Muscle of leg (tissue), 3 donors: ENCODE measurements at regions not wholly inside any gene's neighbourhood (a gene's known extent, or its start where the extent isn't known, plus 50 kb on each side); places are given as distances from the start of the nearest gene placed in this dataset.

Experiments
- DNase-seq: peaks from one replicate; pipeline ENCODE4 v3.0.0; 2013
- H3K27ac ChIP-seq: one replicate; pipeline ENCODE4 v1.5.1; 2013; ENCODE audit warnings: mild to moderate bottlenecking, low read length, control low read depth
- H3K27me3 ChIP-seq: one replicate; pipeline ENCODE4 v1.6.1; 2013; ENCODE audit warnings: low read length; ENCODE audit not compliant: control insufficient read depth, insufficient read depth
- H3K36me3 ChIP-seq: one replicate; pipeline ENCODE4 v1.6.1; 2013; ENCODE audit warnings: low read length; ENCODE audit not compliant: control insufficient read depth, insufficient read depth
- H3K4me1 ChIP-seq: one replicate; pipeline ENCODE4 v1.6.1; 2013; ENCODE audit warnings: low read length; ENCODE audit not compliant: control insufficient read depth, insufficient read depth
- H3K4me3 ChIP-seq: one replicate; pipeline ENCODE4 v1.5.1; 2013; ENCODE audit warnings: low read length, control low read depth
- H3K9me3 ChIP-seq: replicated peaks from 2 replicates; pipeline ENCODE4 v1.6.1; 2013; ENCODE audit warnings: low read depth, low read length; ENCODE audit not compliant: control insufficient read depth
- WGBS: methylation state at CpG from one replicate; pipeline ENCODE4 v1.1.5; 2013; ENCODE audit warnings: missing lambda C conversion rate; ENCODE audit not compliant: insufficient coverage; 5-methylcytosine and 5-hydroxymethylcytosine counted together

DNA sequence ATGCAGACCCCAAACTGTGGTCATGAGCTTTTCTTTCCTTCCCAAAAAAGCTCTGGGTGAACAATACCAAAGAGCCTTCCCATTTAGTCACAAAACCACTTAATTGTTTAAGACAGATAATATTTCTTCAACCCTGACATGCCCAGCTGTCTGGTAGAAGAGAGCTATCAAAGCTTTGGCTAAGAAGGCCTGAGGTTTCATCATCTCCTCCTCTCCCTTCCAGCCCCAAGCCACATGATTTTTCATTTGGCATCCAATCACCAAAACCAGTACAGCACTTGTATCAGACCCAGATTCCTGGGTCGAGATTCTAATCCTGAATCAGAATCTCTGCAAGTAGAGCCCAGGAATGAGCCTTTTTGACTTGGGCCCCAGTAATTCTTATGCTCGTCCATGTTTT is 199.6 kb upstream of the TMEM260 start:
- Histone ChIP-seq H3K9me3 (no peaks in the 10 kb centered on the region), H3K36me3 (no peaks in the 10 kb centered on the region), H3K27me3 (no peaks in the 10 kb centered on the region), H3K4me3 (no peak overlapping the region), H3K4me1 (no peaks in the 10 kb centered on the region), H3K27ac (no peak overlapping the region)
- WGBS: 75% methylated on average over 1 of the region's 2 CpGs
- no peak for DNase-seq

DNA sequence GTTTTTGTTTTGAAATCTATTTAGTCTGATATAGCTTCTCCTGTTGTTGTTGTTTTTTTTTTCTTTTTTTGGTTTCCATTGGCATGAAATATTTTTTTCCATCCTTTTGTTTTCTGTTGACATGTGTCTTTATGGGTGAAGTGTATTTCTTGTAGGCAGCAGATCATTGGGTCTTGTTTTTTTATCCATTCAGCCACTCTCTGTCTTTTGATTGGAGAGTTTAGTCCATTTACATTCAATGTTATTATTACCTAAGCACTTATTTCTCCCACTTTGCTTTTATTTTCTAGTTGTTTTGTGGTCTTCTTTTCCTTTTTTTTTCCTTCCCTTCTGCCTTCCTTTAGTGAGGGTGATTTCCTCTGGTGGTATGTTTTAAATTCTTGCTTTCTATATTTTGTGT is 193.6 kb upstream of the TMEM260 start:
- H3K9me3 ChIP-seq: no peaks in the 10 kb centered on the region
- H3K4me3 ChIP-seq: no peak overlapping the region
- no peak overlapping the region for H3K27ac ChIP-seq
- no peak for DNase-seq
- no peaks in the 10 kb centered on the region for H3K36me3 ChIP-seq
- no peaks in the 10 kb centered on the region for H3K4me1 ChIP-seq
- H3K27me3 ChIP-seq: no peaks in the 10 kb centered on the region

DNA sequence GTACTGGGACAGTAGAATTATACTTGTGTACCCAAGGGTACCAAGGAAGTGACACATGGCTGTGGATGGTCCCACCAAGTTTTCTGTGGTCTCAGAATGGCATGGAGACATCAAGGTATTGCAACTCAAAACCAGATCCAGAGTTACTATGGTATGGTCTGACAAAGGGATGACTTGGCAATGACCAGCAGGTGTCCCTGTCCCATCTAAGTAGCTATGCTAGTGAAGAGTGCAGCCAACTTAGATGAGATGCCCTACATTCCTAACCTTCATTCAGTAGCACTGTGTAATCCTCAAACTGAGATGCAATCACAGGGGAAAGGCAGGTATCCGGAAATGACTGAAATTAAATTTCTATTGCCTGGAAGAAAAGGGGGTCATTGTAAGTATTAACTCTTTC is 188.7 kb upstream of the TMEM260 start:
- H3K36me3 ChIP-seq: no peaks in the 10 kb centered on the region
- H3K4me3 ChIP-seq: no peak overlapping the region
- DNase-seq: no peak
- no CpG with 5 or more reads among the region's 1 CpG for WGBS
- H3K9me3 ChIP-seq: no peaks in the 10 kb centered on the region
- no peaks in the 10 kb centered on the region for H3K27me3 ChIP-seq
- H3K27ac ChIP-seq: no peak overlapping the region
- no peaks in the 10 kb centered on the region for H3K4me1 ChIP-seq

DNA sequence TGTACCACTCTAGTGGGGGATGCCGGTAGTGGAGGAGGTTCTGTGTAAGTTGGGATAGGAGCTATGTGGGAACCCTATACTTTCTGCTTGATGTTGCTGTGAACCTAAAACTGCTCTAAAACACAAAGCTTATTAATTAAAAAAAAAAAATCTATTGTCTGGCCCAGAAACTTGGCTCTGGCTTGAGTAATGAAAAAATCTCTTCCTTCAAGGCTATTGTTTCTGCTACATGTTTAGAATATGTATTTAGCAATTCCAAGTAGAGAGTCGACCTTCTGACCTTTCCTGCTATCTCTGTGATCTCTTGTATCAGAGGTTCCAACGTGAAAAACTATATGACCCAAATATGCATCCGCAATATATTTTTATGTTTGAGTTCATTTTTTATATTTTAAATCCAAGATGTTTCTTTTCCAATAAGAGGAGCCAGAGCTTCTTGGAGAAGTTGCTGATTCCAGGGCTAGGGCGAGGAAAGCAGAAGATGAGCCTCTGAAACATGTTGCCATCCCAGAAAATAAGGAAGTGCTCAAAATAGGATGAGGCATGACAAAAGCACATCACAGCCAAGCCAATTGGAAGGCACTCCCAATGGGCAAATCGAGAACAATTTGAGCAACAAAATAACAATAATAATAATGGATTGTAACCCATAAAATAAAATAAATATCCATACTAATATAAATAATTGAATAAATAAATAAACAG is 184.6 kb upstream of the TMEM260 start:
- peak; percentile 27 for DNase-seq
- no CpG with 5 or more reads among the region's 6 CpGs for WGBS

DNA sequence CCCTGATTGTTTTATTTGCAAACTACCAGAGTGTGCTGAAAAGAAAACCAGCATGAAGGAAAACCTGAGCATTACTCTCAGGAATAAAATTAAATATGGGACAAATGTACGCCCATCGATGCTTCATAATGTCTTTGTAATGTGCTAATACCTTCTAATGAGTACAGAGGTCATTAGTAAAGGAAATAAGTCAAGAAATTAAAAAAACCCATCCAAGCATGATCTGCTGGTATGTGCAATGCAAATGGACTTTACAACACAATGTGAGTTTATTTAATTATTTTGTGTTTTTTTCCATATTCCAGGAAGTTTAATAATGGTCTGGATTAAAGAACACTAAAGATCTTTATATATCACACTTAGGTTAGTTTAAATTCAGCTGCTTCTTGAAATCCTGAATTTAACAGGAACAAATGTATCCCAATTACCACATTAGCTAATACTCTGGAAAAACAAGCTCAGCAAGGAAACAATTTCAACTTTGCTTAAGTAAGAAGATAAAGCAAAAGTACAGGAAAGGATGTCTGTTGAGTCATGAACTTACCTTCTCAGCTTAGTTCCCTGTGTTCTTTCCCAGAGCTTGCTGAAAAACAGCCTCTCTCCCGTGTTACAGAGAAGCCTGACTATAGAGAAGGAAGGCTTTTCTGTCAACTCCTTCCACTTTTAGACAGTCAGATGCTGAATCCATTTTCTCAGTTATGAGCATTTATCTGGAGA is 179.3 kb upstream of the TMEM260 start:
- Histone ChIP-seq H3K4me3 (no peak overlapping the region), H3K4me1 (no peaks in the 10 kb centered on the region), H3K36me3 (no peaks in the 10 kb centered on the region), H3K27me3 (no peaks in the 10 kb centered on the region), H3K9me3 (no peaks in the 10 kb centered on the region), H3K27ac (no peak overlapping the region)
- DNase-seq: no peak
- WGBS: no CpG with 5 or more reads among the region's 3 CpGs

More for the DNA sequence above, 184.6 kb upstream of the TMEM260 start:
- Histone ChIP-seq H3K36me3 (no peaks in the 10 kb centered on the region), H3K9me3 (no peaks in the 10 kb centered on the region), H3K27me3 (no peaks in the 10 kb centered on the region), H3K4me3 (no peak overlapping the region), H3K27ac (no peak overlapping the region), H3K4me1 (no peaks in the 10 kb centered on the region)

DNA sequence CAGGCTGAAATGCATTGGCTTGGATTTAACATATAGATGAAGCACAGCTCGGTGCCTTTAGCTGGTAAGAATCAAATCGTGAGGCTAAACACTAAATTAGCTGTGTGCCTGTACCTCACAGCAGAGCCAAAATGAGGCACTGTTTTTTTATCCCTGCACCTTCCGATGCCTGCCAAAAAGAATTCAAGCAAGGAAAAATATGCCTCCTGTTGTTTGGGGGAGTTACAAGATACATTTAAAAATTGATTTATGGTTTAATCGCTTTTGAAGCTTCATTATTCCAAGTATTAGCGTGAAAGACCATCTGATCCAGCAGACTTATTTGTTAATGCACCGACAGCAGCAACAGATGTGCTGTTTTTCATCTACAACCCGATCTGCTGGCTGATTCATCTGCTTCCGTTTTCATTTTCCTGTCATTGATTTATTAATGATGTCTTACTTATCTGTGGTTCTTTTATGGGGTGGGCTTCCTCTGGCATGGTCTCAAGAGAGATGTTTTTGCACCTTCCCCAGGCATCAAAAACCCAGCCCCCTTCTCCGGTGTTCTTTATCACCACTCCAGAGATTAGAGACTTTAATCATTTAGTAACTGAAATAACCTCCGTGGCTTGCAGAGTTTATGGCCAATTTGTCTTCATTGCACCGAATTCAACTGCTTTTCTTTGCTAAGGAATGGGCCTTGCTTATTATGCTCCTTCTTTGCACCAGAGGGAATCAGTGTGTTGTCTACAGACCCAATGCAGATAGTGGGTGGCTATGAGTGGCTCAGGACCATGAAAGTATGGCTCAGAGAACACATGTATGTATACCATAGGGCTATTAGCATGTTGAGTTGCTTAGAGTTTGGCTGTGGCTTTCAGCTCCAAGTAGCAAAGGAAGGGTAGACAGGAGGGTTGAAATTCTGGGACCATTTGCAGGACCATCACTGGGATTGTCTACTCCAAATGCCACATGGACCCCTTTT is 166.8 kb upstream of the TMEM260 start:
- H3K4me1 ChIP-seq: peaks cover 3% of the 10 kb centered on the region
- no peaks in the 10 kb centered on the region for H3K27me3 ChIP-seq
- no peak overlapping the region for H3K4me3 ChIP-seq
- H3K9me3 ChIP-seq: no peaks in the 10 kb centered on the region
- DNase-seq: no peak
- H3K36me3 ChIP-seq: no peaks in the 10 kb centered on the region
- WGBS: 32% methylated on average over 2 of the region's 11 CpGs
- H3K27ac ChIP-seq: no peak overlapping the region

DNA sequence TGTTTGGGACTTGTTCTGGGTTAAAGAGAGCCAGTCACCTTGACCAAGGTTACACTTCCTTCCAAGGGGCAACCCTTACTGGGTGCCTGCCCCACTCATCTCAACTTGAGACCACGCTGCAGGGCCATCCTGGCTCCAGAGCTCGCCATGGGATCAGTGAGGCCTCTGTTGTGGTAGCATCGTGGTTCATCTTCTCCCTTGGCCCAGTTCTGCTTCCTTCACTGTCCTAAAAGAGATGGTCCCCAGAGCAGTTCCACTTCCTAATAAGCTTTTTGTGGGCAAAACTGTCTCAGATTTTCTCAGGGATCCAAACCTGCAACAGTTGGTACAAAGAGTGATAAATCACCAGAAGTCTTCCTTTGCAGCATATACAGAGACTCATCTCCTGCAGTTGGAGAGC is 165.9 kb upstream of the TMEM260 start:
- H3K27ac ChIP-seq: no peak overlapping the region
- WGBS: 83% methylated on average over 3 of the region's 3 CpGs
- no peak for DNase-seq
- H3K4me3 ChIP-seq: no peak overlapping the region
- peaks cover 3% of the 10 kb centered on the region for H3K4me1 ChIP-seq
- H3K27me3 ChIP-seq: no peaks in the 10 kb centered on the region
- no peaks in the 10 kb centered on the region for H3K36me3 ChIP-seq
- no peaks in the 10 kb centered on the region for H3K9me3 ChIP-seq

DNA sequence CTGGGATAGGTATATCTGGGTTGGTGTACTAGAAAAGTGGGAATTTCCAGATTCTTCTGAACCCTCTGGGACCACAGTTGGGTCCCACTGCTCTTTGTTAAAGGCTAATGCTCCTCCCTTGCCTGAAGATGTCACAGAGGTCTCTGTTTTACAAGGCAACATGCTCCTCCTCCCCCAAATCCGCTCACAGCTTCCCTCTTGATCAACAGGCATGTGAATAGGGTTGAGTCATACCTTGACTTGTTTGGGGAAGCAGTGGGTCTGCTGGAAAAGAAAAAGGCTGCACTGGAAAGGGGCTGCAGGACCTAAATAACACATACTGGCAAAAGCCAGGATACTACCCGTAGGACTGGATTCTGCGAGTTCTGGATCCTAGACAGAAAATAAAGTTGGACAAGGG is 165.4 kb upstream of the TMEM260 start:
- no CpG with 5 or more reads among the region's 3 CpGs for WGBS
- H3K27me3 ChIP-seq: no peaks in the 10 kb centered on the region
- no peaks in the 10 kb centered on the region for H3K9me3 ChIP-seq
- peaks cover 3% of the 10 kb centered on the region for H3K4me1 ChIP-seq
- H3K27ac ChIP-seq: no peak overlapping the region
- H3K4me3 ChIP-seq: no peak overlapping the region
- DNase-seq: peak; percentile 12
- no peaks in the 10 kb centered on the region for H3K36me3 ChIP-seq

DNA sequence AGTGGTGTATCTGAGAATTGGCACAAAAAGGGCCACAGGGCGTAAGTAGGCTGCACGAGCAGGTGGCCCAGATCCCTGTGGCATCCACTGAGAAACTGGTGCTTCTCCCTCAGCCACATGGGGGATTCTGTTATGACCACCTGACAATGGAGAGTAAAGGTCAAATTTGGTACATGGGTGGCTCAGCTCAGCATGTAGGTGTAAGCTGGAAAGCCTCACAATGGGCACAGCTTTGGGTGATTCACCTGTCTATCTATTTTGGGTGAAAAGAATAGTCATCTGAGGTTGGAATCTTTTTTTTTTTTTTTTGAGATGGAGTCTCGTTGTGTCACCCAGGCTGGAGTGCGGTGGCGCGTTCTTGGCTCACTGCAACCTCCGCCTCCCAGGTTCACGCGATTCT is 163.4 kb upstream of the TMEM260 start:
- H3K36me3 ChIP-seq: no peaks in the 10 kb centered on the region
- H3K27me3 ChIP-seq: no peaks in the 10 kb centered on the region
- H3K9me3 ChIP-seq: no peaks in the 10 kb centered on the region
- peaks cover 3% of the 10 kb centered on the region for H3K4me1 ChIP-seq
- H3K4me3 ChIP-seq: no peak overlapping the region
- DNase-seq: no peak
- H3K27ac ChIP-seq: no peak overlapping the region
- WGBS: 100% methylated on average over 2 of the region's 9 CpGs

DNA sequence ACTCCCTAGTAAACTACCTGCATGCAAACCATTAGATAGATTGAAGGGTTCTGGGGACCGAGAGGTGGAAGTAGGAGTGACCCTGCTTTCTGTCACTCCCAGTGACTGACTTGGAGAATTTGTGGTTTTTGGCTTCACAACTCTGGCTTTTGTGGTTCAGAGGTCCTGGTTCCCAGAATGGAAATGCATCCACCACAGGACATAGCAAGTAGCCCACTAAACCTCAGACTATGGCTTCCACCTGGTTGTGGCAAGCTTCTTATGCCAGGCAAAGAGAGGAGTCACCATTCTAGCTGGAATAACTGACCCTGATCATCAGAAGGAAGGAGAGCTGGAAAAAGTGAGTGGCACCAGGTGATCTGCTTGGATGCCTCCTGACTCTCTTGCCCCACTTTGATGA is 162.4 kb upstream of the TMEM260 start:
- WGBS: no CpG with 5 or more reads among the region's 1 CpG
- no peaks in the 10 kb centered on the region for H3K36me3 ChIP-seq
- peaks cover 2% of the 10 kb centered on the region for H3K9me3 ChIP-seq
- H3K4me3 ChIP-seq: no peak overlapping the region
- no peak for DNase-seq
- H3K27me3 ChIP-seq: peaks cover 2% of the 10 kb centered on the region
- peaks cover 5% of the 10 kb centered on the region for H3K4me1 ChIP-seq
- no peak overlapping the region for H3K27ac ChIP-seq
